Upper lobe of left lung (tissue), 6 donors: ENCODE measurements at regions not wholly inside any gene's neighbourhood (a gene's known extent, or its start where the extent isn't known, plus 50 kb on each side); places are given as distances from the start of the nearest gene placed in this dataset.

Experiments
- ATAC-seq, 2 donors: fragments of 200-7000 bp; cut with Tn5 transposase; one replicate each; pipeline ENCODE4 v1.9.1; 2022; ENCODE audit warnings: mild to moderate bottlenecking in 2 of 2, moderate library complexity in 2 of 2; ENCODE audit not compliant: low FRiP score in 2 of 2
- DNase-seq, 2 donors: peaks; one replicate each; pipeline ENCODE4 v3.0.0-alpha.2; 2019 to 2020
- H3K27ac ChIP-seq, 4 donors: fragments of 200-600 bp; sonication (generic); one replicate each; pipeline ENCODE4 v1.5.1; 2016 to 2019
- H3K27me3 ChIP-seq, 4 donors: fragments of 200-600 bp; sonication (generic); one replicate each; pipeline ENCODE4 v1.5.1; 2017 to 2019
- H3K36me3 ChIP-seq, 4 donors: fragments of 200-600 bp; sonication (generic); one replicate each; pipeline ENCODE4 v1.5.1; 2016 to 2019
- H3K4me1 ChIP-seq, 4 donors: fragments of 200-600 bp; sonication (generic); one replicate each; pipeline ENCODE4 v1.5.1; 2018 to 2019
- H3K4me3 ChIP-seq, 4 donors: fragments of 200-600 bp; sonication (generic); one replicate each; pipeline ENCODE4 v1.5.1; 2017 to 2019; ENCODE audit warnings: mild to moderate bottlenecking in 2 of 4, moderate library complexity in 1 of 4
- H3K9me3 ChIP-seq, 4 donors: fragments of 200-600 bp; sonication (generic); one replicate each; pipeline ENCODE4 v1.5.1; 2018 to 2019
- EP300 ChIP-seq, 4 donors: sonication (generic); formaldehyde crosslinking; IDR thresholded peaks; one replicate each; pipeline ENCODE4 v1.5.1; 2017; ENCODE audit warnings: antibody characterized with exemption in 4 of 4, control low read depth in 2 of 4
- POLR2A ChIP-seq, 4 donors: fragments of 450-650 bp; IDR thresholded peaks; one replicate each; pipeline ENCODE4 v1.5.1; 2016 to 2017; ENCODE audit warnings: antibody characterized with exemption in 4 of 4, mild to moderate bottlenecking in 2 of 4
- POLR2AphosphoS5 ChIP-seq, 2 donors: sonication (generic); formaldehyde crosslinking; IDR thresholded peaks; one replicate each; pipeline ENCODE4 v1.5.1; 2017; ENCODE audit warnings: antibody characterized with exemption in 2 of 2
- WGBS, 2 donors: methylation state at CpG; one replicate each; pipeline ENCODE4 v1.1.5; 2017 to 2018; 5-methylcytosine and 5-hydroxymethylcytosine counted together
- TF ChIP-seq, protein P1 (sequence below), 6 experiments: fragments of 450-650 bp in 4 of 6; fragments of 200-600 bp in 2 of 6; sonication (generic) in 2 of 6; IDR thresholded peaks; one replicate each; pipeline ENCODE4 v1.5.1; 2016 to 2019; ENCODE audit warnings: antibody characterized with exemption in 6 of 6
- donor health status: DM: no; HTN: no; CAD: no; lungs with moderate emphysema.
- donor health status: DM: no; HTN: yes; CAD: no; lungs with severe emphysema.

DNA sequence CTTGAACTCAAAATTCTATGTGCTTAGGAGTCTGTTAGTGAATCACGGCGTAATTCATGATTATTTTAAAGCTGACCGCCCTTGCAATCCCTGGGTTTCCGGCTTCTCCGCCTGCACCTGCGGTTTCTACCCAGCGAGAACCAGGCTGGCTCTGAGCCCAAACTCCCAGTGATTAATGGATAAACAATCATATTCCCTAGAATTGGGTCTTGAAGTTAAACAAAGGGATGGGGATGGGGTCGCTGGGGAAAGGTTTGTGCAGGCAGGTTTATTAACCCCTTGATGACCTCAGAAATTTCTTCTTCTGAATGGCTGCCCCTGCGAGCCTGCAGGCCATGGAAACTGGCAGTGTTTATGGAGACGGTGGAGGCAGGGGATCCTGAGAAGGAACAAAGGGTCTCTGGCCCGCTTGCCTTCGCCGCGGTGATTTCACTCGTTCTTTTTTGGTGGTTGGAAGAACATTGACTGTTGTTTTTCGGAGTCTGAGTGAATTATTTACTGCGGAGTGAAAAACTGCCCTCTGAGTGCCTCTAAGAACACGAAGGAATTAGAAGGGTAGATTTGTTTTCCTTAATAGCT lies 1000.3 kb downstream of the BRD1 start:
- Histone ChIP-seq H3K4me1 (no peaks in the 10 kb centered on the region), H3K36me3 (no peaks in the 10 kb centered on the region), H3K4me3 (no peak overlapping the region), H3K9me3 (peaks cover 0 to 9% (median 2%) of the 10 kb centered on the region in 4 donors), H3K27ac (no peak overlapping the region), H3K27me3 (no peaks in the 10 kb centered on the region)
- WGBS, 2 donors: 52 to 54% methylated on average over 18 of the region's 18 CpGs
- DNase-seq (no peak), ATAC-seq (no peak)
- TF ChIP-seq, protein P1, sequence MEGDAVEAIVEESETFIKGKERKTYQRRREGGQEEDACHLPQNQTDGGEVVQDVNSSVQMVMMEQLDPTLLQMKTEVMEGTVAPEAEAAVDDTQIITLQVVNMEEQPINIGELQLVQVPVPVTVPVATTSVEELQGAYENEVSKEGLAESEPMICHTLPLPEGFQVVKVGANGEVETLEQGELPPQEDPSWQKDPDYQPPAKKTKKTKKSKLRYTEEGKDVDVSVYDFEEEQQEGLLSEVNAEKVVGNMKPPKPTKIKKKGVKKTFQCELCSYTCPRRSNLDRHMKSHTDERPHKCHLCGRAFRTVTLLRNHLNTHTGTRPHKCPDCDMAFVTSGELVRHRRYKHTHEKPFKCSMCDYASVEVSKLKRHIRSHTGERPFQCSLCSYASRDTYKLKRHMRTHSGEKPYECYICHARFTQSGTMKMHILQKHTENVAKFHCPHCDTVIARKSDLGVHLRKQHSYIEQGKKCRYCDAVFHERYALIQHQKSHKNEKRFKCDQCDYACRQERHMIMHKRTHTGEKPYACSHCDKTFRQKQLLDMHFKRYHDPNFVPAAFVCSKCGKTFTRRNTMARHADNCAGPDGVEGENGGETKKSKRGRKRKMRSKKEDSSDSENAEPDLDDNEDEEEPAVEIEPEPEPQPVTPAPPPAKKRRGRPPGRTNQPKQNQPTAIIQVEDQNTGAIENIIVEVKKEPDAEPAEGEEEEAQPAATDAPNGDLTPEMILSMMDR (IDR thresholded peaks at IDR 0.05): no peak
- TF ChIP-seq POLR2AphosphoS5 (IDR thresholded peaks at IDR 0.05) (no peak), POLR2A (IDR thresholded peaks at IDR 0.05) (no peak), EP300 (IDR thresholded peaks at IDR 0.05) (no peak)

DNA sequence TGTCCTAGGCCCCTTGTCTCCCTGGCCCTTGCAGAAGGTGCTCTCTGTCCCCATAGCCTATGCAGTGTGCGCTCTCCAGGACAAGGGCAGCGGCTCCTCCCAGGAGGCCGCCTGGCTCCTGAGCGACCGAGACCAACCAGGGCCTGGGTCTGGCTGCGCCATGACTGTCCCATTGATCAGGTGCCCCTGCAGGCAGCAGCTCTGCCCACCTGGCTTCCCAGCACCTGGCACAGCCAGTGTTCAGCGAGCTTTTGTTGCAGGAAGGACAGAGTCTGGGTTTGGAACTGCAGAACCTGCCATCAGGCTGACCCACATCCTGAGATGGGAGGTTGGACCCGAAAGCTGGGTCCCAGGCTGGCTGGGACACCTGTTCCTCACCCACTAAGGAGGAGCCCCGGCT lies 1001.1 kb downstream of the BRD1 start:
- H3K4me1 ChIP-seq: no peaks in the 10 kb centered on the region
- no peak overlapping the region for H3K27ac ChIP-seq
- TF ChIP-seq, protein P1 (IDR thresholded peaks at IDR 0.05): no peak
- TF ChIP-seq POLR2A (IDR thresholded peaks at IDR 0.05) (no peak), EP300 (IDR thresholded peaks at IDR 0.05) (no peak), POLR2AphosphoS5 (IDR thresholded peaks at IDR 0.05) (no peak)
- H3K36me3 ChIP-seq: no peaks in the 10 kb centered on the region
- DNase-seq: no peak
- H3K9me3 ChIP-seq: peaks cover 0 to 2% (median 0%) of the 10 kb centered on the region in 4 donors
- H3K4me3 ChIP-seq: no peak overlapping the region
- H3K27me3 ChIP-seq: no peaks in the 10 kb centered on the region
- 85 to 97% methylated on average over 4 to 9 of the region's 9 CpGs for WGBS, 2 donors
- ATAC-seq: no peak

DNA sequence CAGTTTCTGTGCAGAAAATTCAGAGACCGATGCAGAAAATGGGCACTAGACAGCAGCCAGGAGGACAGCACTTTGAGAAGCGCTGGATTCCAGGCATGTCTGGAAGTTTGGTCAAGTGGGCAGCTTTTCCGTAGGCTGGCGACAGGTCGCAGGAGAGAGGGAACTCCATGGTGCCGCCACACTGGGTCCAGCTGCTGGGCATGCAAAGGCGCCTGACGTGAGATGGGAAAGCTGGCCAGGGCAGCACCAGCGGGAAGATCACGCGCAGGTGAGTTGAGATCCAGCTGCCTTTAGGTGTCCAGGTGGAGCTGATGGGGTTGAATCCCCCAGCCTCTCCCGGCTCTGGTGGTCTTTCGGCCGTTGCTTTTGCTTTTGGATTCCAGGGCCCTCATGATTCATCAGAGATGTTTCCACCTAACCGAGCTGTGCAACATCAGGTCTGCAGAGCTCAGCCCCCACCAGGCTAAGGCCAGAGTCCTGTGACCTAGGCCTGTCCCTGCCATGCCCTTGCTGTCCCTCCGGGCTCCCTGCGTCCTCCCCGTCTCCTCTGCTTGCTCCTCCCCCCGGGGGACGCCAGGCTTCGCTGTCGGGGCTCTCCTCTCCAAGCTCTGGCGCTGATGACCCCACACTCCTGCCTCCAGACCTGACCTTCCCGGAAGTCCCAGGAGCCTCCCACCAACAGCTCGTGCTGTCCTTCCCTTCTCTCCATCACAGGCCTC lies 1001.7 kb downstream of the BRD1 start:
- Histone ChIP-seq H3K4me1 (no peaks in the 10 kb centered on the region), H3K9me3 (no peaks in the 10 kb centered on the region), H3K36me3 (no peaks in the 10 kb centered on the region), H3K27ac (no peak overlapping the region), H3K27me3 (no peaks in the 10 kb centered on the region), H3K4me3 (no peak overlapping the region)
- 81 to 85% methylated on average over 24 to 25 of the region's 25 CpGs for WGBS, 2 donors
- ATAC-seq (no peak), DNase-seq (no peak)
- TF ChIP-seq EP300 (IDR thresholded peaks at IDR 0.05) (no peak), POLR2AphosphoS5 (IDR thresholded peaks at IDR 0.05) (no peak), POLR2A (IDR thresholded peaks at IDR 0.05) (no peak)
- TF ChIP-seq, protein P1 (IDR thresholded peaks at IDR 0.05): no peak

DNA sequence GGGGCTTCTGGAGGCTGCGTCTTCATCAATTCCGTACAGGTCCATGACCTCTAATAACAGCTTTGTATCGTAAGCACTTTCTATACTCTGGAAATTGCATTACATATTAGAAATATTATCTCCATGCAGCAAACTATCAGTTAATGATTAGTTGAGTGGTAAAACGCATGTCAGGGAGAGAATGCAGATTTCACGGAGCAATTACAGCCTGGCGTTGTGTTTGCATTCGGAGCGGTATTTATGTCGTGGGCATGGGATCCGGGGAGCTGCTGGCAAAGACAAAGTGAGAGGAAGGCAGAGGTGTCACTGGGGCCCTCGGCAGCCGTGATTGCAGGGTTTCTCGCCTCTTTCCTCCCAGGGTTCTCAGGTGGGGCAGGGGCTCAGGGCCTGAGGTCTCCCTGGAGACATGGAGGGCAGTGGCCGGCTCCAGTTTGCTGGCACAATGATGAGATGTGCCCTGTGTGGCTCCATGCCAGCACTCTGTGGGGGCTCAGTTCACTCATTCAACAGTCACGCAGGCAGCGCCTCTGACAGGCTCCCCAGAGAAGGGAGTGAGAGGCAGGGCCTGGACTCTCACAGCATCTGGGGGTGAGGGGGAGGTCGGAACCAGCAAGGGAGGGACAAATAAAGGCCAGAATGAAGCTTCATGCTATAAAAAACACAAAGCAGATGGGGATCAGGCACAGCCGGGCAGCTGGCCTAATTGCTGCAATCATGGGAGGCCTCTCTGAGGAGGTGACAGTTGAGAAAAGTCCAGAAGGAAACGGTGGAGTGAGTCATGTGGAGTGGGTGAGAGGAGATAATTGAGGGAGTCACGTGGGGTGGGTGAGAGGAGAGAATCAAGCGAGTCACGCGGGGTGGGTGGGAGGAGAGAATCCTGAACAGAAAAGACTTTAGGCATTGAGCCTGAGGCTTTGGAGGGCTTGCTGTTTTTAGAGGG lies 1002.7 kb downstream of the BRD1 start:
- Histone ChIP-seq H3K27me3 (no peaks in the 10 kb centered on the region), H3K36me3 (no peaks in the 10 kb centered on the region)

More for the DNA sequence above, 1002.7 kb downstream of the BRD1 start:
- Histone ChIP-seq H3K27ac (no peak overlapping the region), H3K9me3 (no peaks in the 10 kb centered on the region), H3K4me3 (no peak overlapping the region), H3K4me1 (no peaks in the 10 kb centered on the region)
- TF ChIP-seq, protein P1 (IDR thresholded peaks at IDR 0.05): no peak
- no peak for TF ChIP-seq EP300 (IDR thresholded peaks at IDR 0.05)
- TF ChIP-seq POLR2AphosphoS5 (IDR thresholded peaks at IDR 0.05): no peak
- TF ChIP-seq POLR2A (IDR thresholded peaks at IDR 0.05): no peak
- DNase-seq: no peak
- ATAC-seq: no peak
- 56 to 61% methylated on average over 23 of the region's 23 CpGs for WGBS, 2 donors
